CD14-positive monocyte (primary cell): ENCODE measurements at regions not wholly inside any gene's neighbourhood (a gene's known extent, or its start where the extent isn't known, plus 50 kb on each side); places are given as distances from the start of the nearest gene placed in this dataset.

Experiments
- DNase-seq, 3 donors: peaks; one replicate each; pipeline ENCODE4 v3.0.0-alpha.2; 2011 to 2022
- H2AFZ ChIP-seq: 2 replicates; pipeline ENCODE4 v1.6.0; 2012; ENCODE audit warnings: mild to moderate bottlenecking, low read depth, low read length, inconsistent platforms; ENCODE audit not compliant: insufficient read depth, poor library complexity, severe bottlenecking
- H3K27ac ChIP-seq, 2 donors: 1 replicate in 1 of 2; 2 replicates in 1 of 2; pipeline ENCODE4 v1.5.1; 2012 to 2013; ENCODE audit warnings: low read length in 2 of 2, control low read depth in 1 of 2, inconsistent platforms in 1 of 2, low read depth in 1 of 2, mild to moderate bottlenecking in 1 of 2
- H3K27me3 ChIP-seq, 2 donors: one replicate each; pipeline versions ENCODE4 v1.6.0 to v1.6.1; 2011 to 2013; ENCODE audit warnings: low read length in 2 of 2; ENCODE audit not compliant: control insufficient read depth in 2 of 2, insufficient read depth in 2 of 2
- H3K36me3 ChIP-seq, 2 donors: replicated peaks in 1 of 2; 1 replicate in 1 of 2; 2 replicates in 1 of 2; pipeline versions ENCODE4 v1.5.1 to v1.6.1; 2012 to 2013; ENCODE audit warnings: low read length in 2 of 2, control low read depth in 1 of 2, inconsistent platforms in 1 of 2, mild to moderate bottlenecking in 1 of 2; ENCODE audit not compliant: insufficient read depth in 2 of 2, control insufficient read depth in 1 of 2
- H3K4me1 ChIP-seq, 2 donors: 1 replicate in 1 of 2; 2 replicates in 1 of 2; pipeline versions ENCODE4 v1.5.1 to v1.6.1; 2012 to 2013; ENCODE audit warnings: low read length in 2 of 2, control low read depth in 1 of 2, inconsistent platforms in 1 of 2, mild to moderate bottlenecking in 1 of 2, moderate library complexity in 1 of 2; ENCODE audit not compliant: insufficient read depth in 2 of 2, control insufficient read depth in 1 of 2
- H3K4me2 ChIP-seq: replicated peaks from 2 replicates; pipeline ENCODE3; 2012; ENCODE audit warnings: low read length, moderate library complexity, mild to moderate bottlenecking; ENCODE audit not compliant: poor library complexity, severe bottlenecking; ENCODE audit errors: extremely low read depth
- H3K4me3 ChIP-seq, 3 experiments: fragments of 200-600 bp in 1 of 3; sonication (generic) in 1 of 3; replicated peaks in 1 of 3; 1 replicate in 2 of 3; 2 replicates in 1 of 3; pipeline ENCODE4 v1.5.1; 2011 to 2013; ENCODE audit warnings: low read length in 3 of 3, mild to moderate bottlenecking in 3 of 3, control low read depth in 2 of 3, low read depth in 2 of 3, inconsistent platforms in 1 of 3, moderate library complexity in 1 of 3
- H3K79me2 ChIP-seq: 2 replicates; pipeline ENCODE4 v1.6.0; 2012; ENCODE audit warnings: mild to moderate bottlenecking, control low read depth, inconsistent platforms, low read length, moderate library complexity; ENCODE audit not compliant: insufficient read depth
- H3K9ac ChIP-seq: 2 replicates; pipeline ENCODE4 v1.6.0; 2017; ENCODE audit warnings: low read length, mild to moderate bottlenecking; ENCODE audit not compliant: insufficient read depth, poor library complexity, severe bottlenecking
- H3K9me3 ChIP-seq, 2 donors: replicated peaks in 1 of 2; 1 replicate in 1 of 2; 2 replicates in 1 of 2; pipeline versions ENCODE4 v1.5.1 to v1.6.1; 2012 to 2013; ENCODE audit warnings: low read length in 2 of 2, control low read depth in 1 of 2; ENCODE audit not compliant: control insufficient read depth in 1 of 2, insufficient read depth in 1 of 2
- H4K20me1 ChIP-seq: 2 replicates; pipeline ENCODE4 v1.6.0; 2012; ENCODE audit warnings: mild to moderate bottlenecking, low read length, control low read depth, moderate library complexity; ENCODE audit not compliant: insufficient read depth
- H3K27ac Mint-ChIP-seq, 7 donors: one replicate each; pipeline ENCODE4 v1.8.0; 2020; ENCODE audit warnings: mild to moderate bottlenecking in 7 of 7, mixed read lengths in 7 of 7, moderate library complexity in 6 of 7, inconsistent platforms in 2 of 7
- H3K27me3 Mint-ChIP-seq, 3 donors: one replicate each; pipeline ENCODE4 v1.8.0; 2021 to 2022; ENCODE audit warnings: low read depth in 3 of 3, mild to moderate bottlenecking in 3 of 3, mixed read lengths in 3 of 3, moderate library complexity in 3 of 3, inconsistent platforms in 1 of 3
- H3K36me3 Mint-ChIP-seq, 2 donors: one replicate each; pipeline ENCODE4 v1.8.0; 2020; ENCODE audit warnings: mixed read lengths in 2 of 2, inconsistent platforms in 1 of 2, mild to moderate bottlenecking in 1 of 2
- H3K4me1 Mint-ChIP-seq: one replicate; pipeline ENCODE4 v1.8.0; 2020; ENCODE audit warnings: mild to moderate bottlenecking, mixed read lengths
- H3K4me3 Mint-ChIP-seq, 2 donors: one replicate each; pipeline ENCODE4 v1.8.0; 2020; ENCODE audit warnings: mild to moderate bottlenecking in 2 of 2, mixed read lengths in 2 of 2, moderate library complexity in 1 of 2
- H3K9me3 Mint-ChIP-seq, 7 donors: one replicate each; pipeline ENCODE4 v1.8.0; 2020 to 2022; ENCODE audit warnings: mixed read lengths in 7 of 7, mild to moderate bottlenecking in 6 of 7, moderate library complexity in 6 of 7, inconsistent platforms in 2 of 7
- WGBS: methylation state at CpG from one replicate; pipeline ENCODE4 v1.1.5; 2013; ENCODE audit warnings: missing lambda C conversion rate; ENCODE audit not compliant: insufficient coverage; 5-methylcytosine and 5-hydroxymethylcytosine counted together
- intact Hi-C, 2 donors: fragments of 100-400 bp; cut with micrococcal nuclease; formaldehyde crosslinking; loops; one replicate each; pipeline versions ENCODE4 v1.15.0 to v1.15.1; 2023
- TF ChIP-seq, protein P1 (sequence below): fragments of 200-600 bp; IDR thresholded peaks from one replicate; pipeline ENCODE4 v1.8.0; 2022; ENCODE audit warnings: antibody characterized with exemption, mild to moderate bottlenecking

DNA sequence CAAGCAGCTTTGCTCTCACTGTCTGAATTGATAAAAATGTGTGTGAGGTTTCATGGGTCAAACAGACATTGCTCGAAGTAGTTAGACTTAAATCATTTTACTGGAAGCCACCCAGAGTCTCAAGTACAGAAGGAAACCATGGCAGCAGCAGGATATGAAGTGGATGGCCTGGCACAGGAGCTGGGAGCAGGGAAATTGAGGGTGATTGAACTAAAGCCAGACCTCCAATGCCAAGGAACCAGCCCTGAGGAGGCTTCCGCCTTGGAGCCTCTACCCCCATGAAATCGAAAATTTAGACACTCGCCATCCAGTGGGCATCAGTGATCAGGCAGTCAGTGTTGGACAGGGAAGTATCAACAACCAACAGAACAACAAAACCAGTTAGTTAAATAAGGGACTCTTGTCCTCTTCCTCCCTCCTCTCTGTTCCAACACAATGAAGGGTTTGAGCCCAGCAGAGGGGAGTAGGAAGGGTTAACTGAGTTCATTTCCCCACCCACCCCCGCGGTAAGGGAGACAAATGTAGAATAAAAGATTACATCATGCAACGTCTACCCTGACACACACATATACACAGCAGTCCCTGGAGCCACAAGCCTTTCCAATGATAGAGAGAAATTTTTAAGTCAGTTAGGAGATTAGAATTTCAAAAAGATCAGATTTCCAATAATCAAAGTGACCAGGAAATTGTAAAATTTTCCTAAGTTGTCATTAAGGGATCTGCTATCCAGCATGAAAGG lies 156.3 kb downstream of the SLC16A9 start:
- H3K27ac ChIP-seq, result no peak overlapping the region
- Mint-ChIP-seq H3K4me1 (no peaks in the 10 kb centered on the region), H3K27me3 (peaks cover 0 to 2% (median 0%) of the 10 kb centered on the region in 3 donors), H3K4me3 (no peak overlapping the region), H3K36me3 (no peaks in the 10 kb centered on the region), H3K9me3 (peaks cover 0 to 2% (median 0%) of the 10 kb centered on the region in 7 donors), H3K27ac (no peak overlapping the region)
- no CpG with 5 or more reads among the region's 7 CpGs for WGBS
- TF ChIP-seq, protein P1, sequence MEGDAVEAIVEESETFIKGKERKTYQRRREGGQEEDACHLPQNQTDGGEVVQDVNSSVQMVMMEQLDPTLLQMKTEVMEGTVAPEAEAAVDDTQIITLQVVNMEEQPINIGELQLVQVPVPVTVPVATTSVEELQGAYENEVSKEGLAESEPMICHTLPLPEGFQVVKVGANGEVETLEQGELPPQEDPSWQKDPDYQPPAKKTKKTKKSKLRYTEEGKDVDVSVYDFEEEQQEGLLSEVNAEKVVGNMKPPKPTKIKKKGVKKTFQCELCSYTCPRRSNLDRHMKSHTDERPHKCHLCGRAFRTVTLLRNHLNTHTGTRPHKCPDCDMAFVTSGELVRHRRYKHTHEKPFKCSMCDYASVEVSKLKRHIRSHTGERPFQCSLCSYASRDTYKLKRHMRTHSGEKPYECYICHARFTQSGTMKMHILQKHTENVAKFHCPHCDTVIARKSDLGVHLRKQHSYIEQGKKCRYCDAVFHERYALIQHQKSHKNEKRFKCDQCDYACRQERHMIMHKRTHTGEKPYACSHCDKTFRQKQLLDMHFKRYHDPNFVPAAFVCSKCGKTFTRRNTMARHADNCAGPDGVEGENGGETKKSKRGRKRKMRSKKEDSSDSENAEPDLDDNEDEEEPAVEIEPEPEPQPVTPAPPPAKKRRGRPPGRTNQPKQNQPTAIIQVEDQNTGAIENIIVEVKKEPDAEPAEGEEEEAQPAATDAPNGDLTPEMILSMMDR, result no peak
- DNase-seq, result no peak
- no peak overlapping the region for H3K4me3 ChIP-seq
- no peaks in the 10 kb centered on the region for H3K9me3 ChIP-seq
- H3K79me2 ChIP-seq, result no peaks in the 10 kb centered on the region
- no peaks in the 10 kb centered on the region for H4K20me1 ChIP-seq
- no peak overlapping the region for H2AFZ ChIP-seq
- H3K27me3 ChIP-seq, result no peaks in the 10 kb centered on the region
- intact Hi-C loops, result no loop called here
- H3K36me3 ChIP-seq, result no peaks in the 10 kb centered on the region
- no peak overlapping the region for H3K4me2 ChIP-seq
- H3K4me1 ChIP-seq, result no peaks in the 10 kb centered on the region
- no peak overlapping the region for H3K9ac ChIP-seq

DNA sequence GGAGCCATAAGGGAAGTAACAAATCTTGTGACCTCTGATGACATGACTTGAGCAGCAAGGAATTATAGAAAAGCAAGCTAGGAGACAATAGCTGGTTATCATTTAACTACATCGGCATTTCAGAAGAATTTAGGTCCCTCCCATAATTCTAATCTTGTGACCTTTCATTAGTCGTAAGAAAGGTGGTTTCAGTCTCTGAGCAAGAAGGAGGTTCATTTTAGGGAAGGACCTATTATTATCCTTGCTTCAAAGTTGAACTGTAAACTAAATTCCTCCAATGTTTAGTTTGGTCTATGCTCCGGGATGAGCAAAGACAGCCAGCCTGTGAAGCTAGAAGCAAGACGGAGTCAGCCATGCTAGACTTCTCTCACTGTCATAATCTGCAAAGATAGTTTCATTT lies 159.6 kb downstream of the SLC16A9 start:
- Mint-ChIP-seq H3K27me3 (peaks cover 0 to 2% (median 0%) of the 10 kb centered on the region in 3 donors), H3K27ac (no peak overlapping the region), H3K36me3 (no peaks in the 10 kb centered on the region), H3K9me3 (peaks cover 0 to 3% (median 0%) of the 10 kb centered on the region in 7 donors), H3K4me3 (no peak overlapping the region), H3K4me1 (no peaks in the 10 kb centered on the region)
- H3K4me2 ChIP-seq, result no peak overlapping the region
- no peaks in the 10 kb centered on the region for H3K4me1 ChIP-seq
- TF ChIP-seq, protein P1, result no peak
- WGBS, result 100% methylated on average over 1 of the region's 4 CpGs
- H3K27ac ChIP-seq, result no peak overlapping the region
- H3K4me3 ChIP-seq, result no peak overlapping the region
- no peaks in the 10 kb centered on the region for H3K27me3 ChIP-seq
- no peak for DNase-seq
- no peaks in the 10 kb centered on the region for H3K79me2 ChIP-seq
- H4K20me1 ChIP-seq, result no peaks in the 10 kb centered on the region
- H3K9me3 ChIP-seq, result no peaks in the 10 kb centered on the region
- intact Hi-C loops, result no loop called here
- no peak overlapping the region for H3K9ac ChIP-seq
- H3K36me3 ChIP-seq, result no peaks in the 10 kb centered on the region
- H2AFZ ChIP-seq, result no peak overlapping the region
